DND-41 (cell line): ENCODE measurements at regions not wholly inside any gene's neighbourhood (a gene's known extent, or its start where the extent isn't known, plus 50 kb on each side); places are given as distances from the start of the nearest gene placed in this dataset.

Source experiments
- EZH2 ChIP-seq: IDR thresholded peaks from 3 replicates; pipeline ENCODE4 v1.6.1; 2012; ENCODE audit warnings: borderline replicate concordance, low read depth, mild to moderate bottlenecking, moderate library complexity, low read length, inconsistent platforms; ENCODE audit not compliant: severe bottlenecking
- TF ChIP-seq, protein P1 (sequence below): IDR thresholded peaks from 2 replicates; pipeline ENCODE4 v1.5.1; 2012; ENCODE audit warnings: borderline replicate concordance, low read length, moderate library complexity, mild to moderate bottlenecking; ENCODE audit not compliant: poor library complexity, severe bottlenecking; ENCODE audit errors: extremely low read depth

DNA sequence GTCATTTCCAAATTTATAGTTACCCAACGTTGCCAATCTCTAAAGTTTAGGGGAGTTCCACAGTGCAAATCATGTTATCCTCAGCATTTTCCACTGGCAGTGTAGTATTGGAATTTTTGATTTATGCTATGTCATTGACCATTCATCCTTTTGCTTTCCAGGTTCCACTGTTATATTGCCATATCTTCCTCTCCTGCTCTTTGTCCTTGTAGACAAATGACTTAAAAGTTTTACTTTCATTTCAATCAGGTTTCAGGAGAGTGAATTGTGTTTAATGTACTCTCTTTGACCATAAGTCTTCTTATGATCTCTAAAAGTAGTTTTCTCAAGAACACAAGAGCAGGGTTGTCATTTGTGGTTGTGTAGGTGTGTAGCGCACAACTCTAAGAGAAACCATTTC lies 274.6 kb downstream of the COG6 start:
- TF ChIP-seq, protein P1, sequence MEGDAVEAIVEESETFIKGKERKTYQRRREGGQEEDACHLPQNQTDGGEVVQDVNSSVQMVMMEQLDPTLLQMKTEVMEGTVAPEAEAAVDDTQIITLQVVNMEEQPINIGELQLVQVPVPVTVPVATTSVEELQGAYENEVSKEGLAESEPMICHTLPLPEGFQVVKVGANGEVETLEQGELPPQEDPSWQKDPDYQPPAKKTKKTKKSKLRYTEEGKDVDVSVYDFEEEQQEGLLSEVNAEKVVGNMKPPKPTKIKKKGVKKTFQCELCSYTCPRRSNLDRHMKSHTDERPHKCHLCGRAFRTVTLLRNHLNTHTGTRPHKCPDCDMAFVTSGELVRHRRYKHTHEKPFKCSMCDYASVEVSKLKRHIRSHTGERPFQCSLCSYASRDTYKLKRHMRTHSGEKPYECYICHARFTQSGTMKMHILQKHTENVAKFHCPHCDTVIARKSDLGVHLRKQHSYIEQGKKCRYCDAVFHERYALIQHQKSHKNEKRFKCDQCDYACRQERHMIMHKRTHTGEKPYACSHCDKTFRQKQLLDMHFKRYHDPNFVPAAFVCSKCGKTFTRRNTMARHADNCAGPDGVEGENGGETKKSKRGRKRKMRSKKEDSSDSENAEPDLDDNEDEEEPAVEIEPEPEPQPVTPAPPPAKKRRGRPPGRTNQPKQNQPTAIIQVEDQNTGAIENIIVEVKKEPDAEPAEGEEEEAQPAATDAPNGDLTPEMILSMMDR, result no peak
- TF ChIP-seq EZH2, result no peak
